ENCODE measurements at regions not wholly inside any gene's neighbourhood (a gene's known extent, or its start where the extent isn't known, plus 50 kb on each side); places are given as distances from the start of the nearest gene placed in this dataset.

GRCh38 chr7:19834566-19834965, 61.1 kb upstream of the TMEM196 start:
- no peaks in the 10 kb centered on the region for H3K36me3 ChIP-seq (ENCODE audit: control insufficient read depth, insufficient read depth, low read length, severe bottlenecking)
- DNase-seq (ENCODE audit: low read depth) = no peak
- no peaks in the 10 kb centered on the region for H3K27me3 ChIP-seq (replicated peaks; ENCODE audit: control insufficient read depth, insufficient read depth, low read length)
- no peaks in the 10 kb centered on the region for H3K4me1 ChIP-seq (ENCODE audit: control insufficient read depth, insufficient read depth, low read length)
- no peak overlapping the region for H3K9ac ChIP-seq (ENCODE audit: low read length)
- no peaks in the 10 kb centered on the region for H3K9me3 ChIP-seq (ENCODE audit: control insufficient read depth, low read length)
- H3K4me3 ChIP-seq (ENCODE audit: low read length) = no peak overlapping the region

GRCh38 chr7:19830604-19831003, 57.2 kb upstream of the TMEM196 start:
- no peaks in the 10 kb centered on the region for H3K4me1 ChIP-seq (ENCODE audit: control insufficient read depth, insufficient read depth, low read length)
- H3K9me3 ChIP-seq (ENCODE audit: control insufficient read depth, low read length) = no peaks in the 10 kb centered on the region
- H3K36me3 ChIP-seq (ENCODE audit: control insufficient read depth, insufficient read depth, low read length, severe bottlenecking) = no peaks in the 10 kb centered on the region
- no peak overlapping the region for H3K9ac ChIP-seq (ENCODE audit: low read length)
- DNase-seq (ENCODE audit: low read depth) = no peak
- H3K4me3 ChIP-seq (ENCODE audit: low read length) = no peak overlapping the region
- H3K27me3 ChIP-seq (replicated peaks; ENCODE audit: control insufficient read depth, insufficient read depth, low read length) = no peaks in the 10 kb centered on the region

Measured in adipocyte (in vitro differentiated cells).